HEK293T (cell line): ENCODE measurements at regions not wholly inside any gene's neighbourhood (a gene's known extent, or its start where the extent isn't known, plus 50 kb on each side); places are given as distances from the start of the nearest gene placed in this dataset.

Experiments used
- CTCF ChIA-PET: fragments of 350-600 bp; formaldehyde crosslinking; extraction: SDS; loops from one replicate; lab custom pipeline; 2021; ENCODE audit warnings: antibody characterized with exemption, inconsistent platforms; lab: Yijun Ruan, JAX
- POLR2A ChIA-PET: fragments of 350-600 bp; formaldehyde crosslinking; extraction: SDS; loops from one replicate; lab custom pipeline; 2020; ENCODE audit warnings: antibody characterized with exemption, inconsistent platforms; lab: Yijun Ruan, JAX
- DNase-seq: peaks from one replicate; pipeline ENCODE4 v3.0.0; 2012; ENCODE audit warnings: mixed read lengths; ENCODE audit errors: extremely low spot score
- ARNT ChIP-seq: fragments of 450-650 bp; IDR thresholded peaks from 2 replicates; pipeline ENCODE4 v1.6.1; 2017; ENCODE audit warnings: mild to moderate bottlenecking
- BHLHE40 ChIP-seq: fragments of 450-650 bp; IDR thresholded peaks from 2 replicates; pipeline ENCODE4 v1.6.1; 2016; ENCODE audit warnings: mild to moderate bottlenecking, moderate library complexity, borderline replicate concordance
- CTBP1 ChIP-seq: fragments of 450-650 bp; IDR thresholded peaks from 2 replicates; pipeline ENCODE4 v1.6.1; 2016; ENCODE audit warnings: borderline replicate concordance
- ELF4 ChIP-seq: fragments of 450-650 bp; IDR thresholded peaks from 2 replicates; pipeline ENCODE4 v1.6.1; 2017; ENCODE audit warnings: antibody characterized with exemption
- FOXA1 ChIP-seq: fragments of 450-650 bp; IDR thresholded peaks from 2 replicates; pipeline ENCODE4 v1.6.1; 2016; ENCODE audit warnings: mild to moderate bottlenecking
- FOXK2 ChIP-seq: fragments of 450-650 bp; IDR thresholded peaks from 2 replicates; pipeline ENCODE4 v1.6.1; 2016; ENCODE audit warnings: mild to moderate bottlenecking
- FOXM1 ChIP-seq: fragments of 450-650 bp; IDR thresholded peaks from 2 replicates; pipeline ENCODE4 v1.6.1; 2017; ENCODE audit warnings: mild to moderate bottlenecking, borderline replicate concordance
- HDGF ChIP-seq: fragments of 450-650 bp; IDR thresholded peaks from 2 replicates; pipeline ENCODE4 v1.6.1; 2017; ENCODE audit warnings: antibody characterized with exemption, borderline replicate concordance
- L3MBTL2 ChIP-seq: fragments of 450-650 bp; conservative IDR thresholded peaks from 2 replicates; pipeline ENCODE4 v1.6.1; 2016; ENCODE audit warnings: mild to moderate bottlenecking
- LEF1 ChIP-seq: fragments of 450-650 bp; IDR thresholded peaks from 2 replicates; pipeline ENCODE4 v1.6.1; 2017; ENCODE audit warnings: mild to moderate bottlenecking, borderline replicate concordance
- NFRKB ChIP-seq: fragments of 450-650 bp; IDR thresholded peaks from 2 replicates; pipeline ENCODE4 v1.6.1; 2016; ENCODE audit warnings: mild to moderate bottlenecking, moderate library complexity
- PKNOX1 ChIP-seq: fragments of 450-650 bp; IDR thresholded peaks from 2 replicates; pipeline ENCODE4 v1.6.1; 2016
- SP1 ChIP-seq: fragments of 450-650 bp; IDR thresholded peaks from 2 replicates; pipeline ENCODE4 v1.6.1; 2017
- SUZ12 ChIP-seq: fragments of 450-650 bp; IDR thresholded peaks from 2 replicates; pipeline ENCODE4 v1.6.1; 2016; ENCODE audit warnings: mild to moderate bottlenecking
- TARDBP ChIP-seq: fragments of 450-650 bp; IDR thresholded peaks from 2 replicates; pipeline ENCODE4 v1.6.1; 2016
- ZNF384 ChIP-seq: fragments of 450-650 bp; IDR thresholded peaks from 2 replicates; pipeline ENCODE4 v1.6.1; 2016

- no peak for TF ChIP-seq PKNOX1
- TF ChIP-seq TARDBP: no peak
- TF ChIP-seq NFRKB: no peak
- TF ChIP-seq FOXM1: no peak
- TF ChIP-seq FOXA1: no peak
- no peak for TF ChIP-seq SUZ12
- TF ChIP-seq ELF4: no peak
- no peak for TF ChIP-seq SP1
- CTCF ChIA-PET: no interaction called here
- POLR2A ChIA-PET: no interaction called here
- no peak for DNase-seq
These were observed 352.7 kb upstream of the CDH20 start for GRCh38 chr18:60980422-60981005.

- ChIA-PET POLR2A (no interaction called here), CTCF (no interaction called here)
- TF ChIP-seq L3MBTL2 (no peak), FOXK2 (no peak), SP1 (no peak)
- DNase-seq: no peak
These were observed 351.4 kb upstream of the CDH20 start for GRCh38 chr18:60981682-60982328.

GRCh38 chr18:60982329-60982695 lies 350.9 kb upstream of the CDH20 start:
- ChIA-PET CTCF (no interaction called here), POLR2A (no interaction called here)
- DNase-seq: no peak
- TF ChIP-seq FOXM1 (no peak), SP1 (no peak), SUZ12 (no peak), BHLHE40 (no peak), ARNT (no peak)

GRCh38 chr18:60982928-60983327 lies 350.3 kb upstream of the CDH20 start:
- ChIA-PET CTCF (no interaction called here), POLR2A (no interaction called here)
- no peak for DNase-seq
- TF ChIP-seq LEF1: no peak

- DNase-seq: no peak
- TF ChIP-seq NFRKB (no peak), FOXM1 (no peak), FOXK2 (no peak), ARNT (no peak), ZNF384 (no peak)
- POLR2A ChIA-PET: no interaction called here
- CTCF ChIA-PET: no interaction called here
These were observed 348.7 kb upstream of the CDH20 start for GRCh38 chr18:60984510-60984909.

GRCh38 chr18:60987963-60988362 lies 345.3 kb upstream of the CDH20 start:
- TF ChIP-seq ZNF384: no peak
- POLR2A ChIA-PET: no interaction called here
- CTCF ChIA-PET: no interaction called here
- DNase-seq: no peak

GRCh38 chr18:60996326-60996725 lies 336.9 kb upstream of the CDH20 start:
- TF ChIP-seq BHLHE40 (no peak), SP1 (no peak), CTBP1 (no peak), PKNOX1 (no peak), ELF4 (no peak), SUZ12 (no peak), ARNT (no peak), HDGF (no peak), FOXA1 (no peak), LEF1 (no peak), FOXM1 (no peak), NFRKB (no peak)
- POLR2A ChIA-PET: no interaction called here
- no peak for DNase-seq
- CTCF ChIA-PET: no interaction called here

GRCh38 chr18:60996822-60997221 lies 336.4 kb upstream of the CDH20 start:
- TF ChIP-seq BHLHE40 (no peak), PKNOX1 (no peak), NFRKB (no peak), LEF1 (no peak), FOXM1 (no peak), TARDBP (no peak), FOXA1 (no peak), ZNF384 (no peak), SP1 (no peak), FOXK2 (no peak), SUZ12 (no peak), HDGF (no peak), ELF4 (no peak), L3MBTL2 (no peak), CTBP1 (no peak)
- POLR2A ChIA-PET: no interaction called here
- CTCF ChIA-PET: no interaction called here
- DNase-seq: no peak
